Activated CD8-positive, alpha-beta T cell treated with anti-CD3 and anti-CD28 coated beads, Interleukin-2, amount 10 ng/mL, durations not matched to agents 7 days and 5 days (primary cell): ENCODE measurements at regions not wholly inside any gene's neighbourhood (a gene's known extent, or its start where the extent isn't known, plus 50 kb on each side); places are given as distances from the start of the nearest gene placed in this dataset.

Source experiments
- ATAC-seq: fragments of 150-1000 bp; cut with Tn5 transposase; one replicate; pipeline ENCODE4 v1.10.0; 2021; ENCODE audit warnings: moderate library complexity
- CTCF ChIA-PET: fragments of 350-600 bp; sonication (Branson Sonifier 250); formaldehyde crosslinking; loops from one replicate; lab custom pipeline; 2021; ENCODE audit warnings: antibody characterized with exemption; lab: Charles Lee
- POLR2A ChIA-PET: fragments of 350-600 bp; sonication (Branson Sonifier 250); formaldehyde crosslinking; loops from one replicate; lab custom pipeline; 2021; ENCODE audit warnings: antibody characterized with exemption; lab: Charles Lee
- DNase-seq: peaks from one replicate; pipeline ENCODE4 v3.0.0-alpha.2; 2020
- H3K27ac Mint-ChIP-seq: one replicate; pipeline ENCODE4 v1.8.0; 2021; ENCODE audit warnings: mild to moderate bottlenecking, mixed read lengths
- H3K27me3 Mint-ChIP-seq: one replicate; pipeline ENCODE4 v1.8.0; 2021; ENCODE audit warnings: low read depth, mixed read lengths
- H3K36me3 Mint-ChIP-seq: one replicate; pipeline ENCODE4 v1.8.0; 2021; ENCODE audit warnings: low read depth, mixed read lengths
- H3K4me1 Mint-ChIP-seq: one replicate; pipeline ENCODE4 v1.8.0; 2021; ENCODE audit warnings: low read depth, mixed read lengths
- H3K4me3 Mint-ChIP-seq: one replicate; pipeline ENCODE4 v1.8.0; 2021; ENCODE audit warnings: mild to moderate bottlenecking, mixed read lengths
- H3K9me3 Mint-ChIP-seq: one replicate; pipeline ENCODE4 v1.8.0; 2022; ENCODE audit warnings: mixed read lengths; ENCODE audit not compliant: insufficient read depth

DNA sequence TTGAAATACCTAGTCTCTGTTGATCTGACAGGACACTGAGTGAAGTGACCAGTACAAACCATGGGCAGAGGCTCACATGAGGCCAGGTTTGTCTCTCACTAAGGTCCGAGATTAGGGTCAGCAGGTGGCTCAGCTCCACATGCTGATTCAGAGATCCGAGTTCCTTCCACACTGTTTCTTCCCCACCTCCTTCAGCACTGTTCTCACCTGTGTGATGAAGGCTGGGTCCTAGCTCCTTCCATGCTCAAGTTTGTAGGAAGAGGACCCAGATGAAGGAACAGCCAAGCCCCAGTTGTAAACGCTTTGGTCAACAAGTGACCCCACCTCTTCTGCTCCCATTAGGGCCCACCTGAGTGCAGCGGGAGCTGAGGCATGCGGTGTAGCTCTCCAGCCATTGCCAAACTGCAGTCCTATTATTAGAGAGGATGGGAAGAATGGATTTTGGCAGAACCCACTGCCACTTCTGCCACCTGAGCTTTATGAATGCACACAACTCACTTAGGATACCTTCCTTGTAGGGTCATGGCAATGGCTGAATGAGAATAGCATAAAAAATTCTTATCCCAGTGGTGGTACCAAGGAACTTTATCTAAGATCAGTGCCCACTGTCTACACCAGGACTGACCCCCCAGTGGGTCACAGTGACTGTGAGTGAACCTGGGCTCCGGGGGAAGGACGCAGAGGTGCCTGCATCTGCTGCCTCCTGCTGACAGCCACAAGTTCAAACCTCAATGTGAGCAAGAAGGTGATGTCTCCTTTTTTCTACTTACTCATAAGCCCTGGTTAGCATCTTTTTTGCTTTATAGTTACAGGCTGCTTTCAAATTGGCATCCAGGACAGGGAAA is 324.8 kb upstream of the HS6ST1 start:
- ATAC-seq (no peak), DNase-seq (peak; percentile 5)
- Mint-ChIP-seq H3K9me3 (no peaks in the 10 kb centered on the region), H3K27ac (no peak overlapping the region), H3K36me3 (no peaks in the 10 kb centered on the region), H3K4me1 (peaks cover 1% of the 10 kb centered on the region), H3K27me3 (peaks cover 34% of the 10 kb centered on the region), H3K4me3 (no peak overlapping the region)
- POLR2A ChIA-PET: no interaction called here
- CTCF ChIA-PET: no interaction called here

GRCh38 chr2:128644156-128644555 is 325.5 kb upstream of the HS6ST1 start:
- Mint-ChIP-seq H3K4me3 (no peak overlapping the region), H3K4me1 (peaks cover 1% of the 10 kb centered on the region), H3K9me3 (no peaks in the 10 kb centered on the region), H3K27me3 (peaks cover 34% of the 10 kb centered on the region), H3K36me3 (no peaks in the 10 kb centered on the region), H3K27ac (no peak overlapping the region)
- CTCF ChIA-PET: no interaction called here
- POLR2A ChIA-PET: no interaction called here
- DNase-seq (no peak), ATAC-seq (no peak)

DNA sequence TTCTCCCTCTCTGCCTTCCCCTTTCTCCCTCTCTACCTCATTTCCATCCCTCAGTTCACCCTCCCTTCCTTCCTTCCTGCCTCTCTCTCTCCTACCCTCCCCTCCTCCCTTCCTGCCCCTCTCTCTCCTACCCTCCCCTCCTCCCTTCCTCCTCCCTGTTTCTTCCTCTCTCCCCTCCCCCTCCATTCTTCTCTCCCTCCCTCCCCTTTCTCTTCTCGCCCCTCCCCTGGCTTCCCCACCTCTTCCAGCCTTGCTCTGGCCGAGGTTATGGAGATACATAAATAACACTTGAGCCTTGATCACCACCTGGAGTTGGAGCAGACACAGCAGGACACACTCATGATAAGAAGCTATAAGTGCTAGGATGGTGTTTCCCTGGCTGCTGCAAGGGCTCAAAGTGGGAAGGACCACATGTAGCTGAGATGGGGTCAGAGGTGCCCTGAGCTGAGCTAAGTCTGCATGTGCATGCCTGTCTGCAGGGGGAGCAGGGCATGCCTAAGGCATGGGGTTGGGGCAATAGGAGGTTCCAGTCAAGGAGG is 326.1 kb upstream of the HS6ST1 start:
- Mint-ChIP-seq H3K36me3 (no peaks in the 10 kb centered on the region), H3K27ac (no peak overlapping the region), H3K4me1 (peaks cover 1% of the 10 kb centered on the region), H3K27me3 (peaks cover 37% of the 10 kb centered on the region), H3K4me3 (no peak overlapping the region), H3K9me3 (no peaks in the 10 kb centered on the region)
- peak; percentile 5 for DNase-seq
- ChIA-PET CTCF (no interaction called here), POLR2A (no interaction called here)
- ATAC-seq: no peak

DNA sequence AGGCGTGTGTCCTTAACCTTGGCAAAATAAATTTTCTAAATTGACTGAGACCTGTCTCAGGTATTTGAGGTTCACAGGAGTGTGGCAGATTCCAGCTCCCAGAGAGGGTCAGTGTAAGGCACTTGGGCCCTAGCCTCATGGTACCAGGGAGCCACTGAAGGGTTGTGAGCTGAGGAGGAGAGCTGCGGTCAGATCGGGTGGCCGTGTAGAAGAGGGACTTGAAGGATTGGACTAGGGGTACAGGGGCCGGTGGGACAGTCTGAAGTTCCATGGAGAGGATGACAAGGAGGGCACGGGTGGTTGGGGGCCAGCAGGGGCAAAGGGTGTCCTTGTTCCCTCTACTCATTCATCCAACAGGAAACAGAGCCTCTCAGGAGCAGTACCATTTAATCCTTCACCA is 327.0 kb upstream of the HS6ST1 start:
- Mint-ChIP-seq H3K4me3 (no peak overlapping the region), H3K4me1 (peaks cover 1% of the 10 kb centered on the region), H3K27me3 (peaks cover 37% of the 10 kb centered on the region), H3K27ac (no peak overlapping the region), H3K9me3 (no peaks in the 10 kb centered on the region), H3K36me3 (no peaks in the 10 kb centered on the region)
- DNase-seq: peak; percentile 10
- POLR2A ChIA-PET: no interaction called here
- no peak for ATAC-seq
- CTCF ChIA-PET: no interaction called here

DNA sequence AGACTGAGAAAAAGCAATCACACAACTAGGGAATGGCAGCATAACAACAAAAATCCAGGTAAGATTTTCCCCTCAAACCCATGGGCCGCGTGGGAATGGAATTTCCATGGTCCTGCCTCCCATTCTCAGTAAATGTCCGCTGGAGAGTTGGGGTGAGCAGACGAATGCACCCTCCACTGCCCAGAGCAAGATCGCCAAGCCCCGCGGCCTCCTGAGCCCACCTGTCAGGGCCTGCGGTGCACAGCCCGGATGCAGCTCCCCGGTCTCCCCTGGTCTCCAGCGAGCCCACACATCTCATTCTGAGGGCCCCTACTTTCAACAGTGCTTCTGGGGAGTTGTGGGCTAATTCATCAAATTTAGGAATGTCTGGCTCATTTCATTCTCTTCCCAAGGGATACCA is 327.4 kb upstream of the HS6ST1 start:
- Mint-ChIP-seq H3K27me3 (peaks cover 34% of the 10 kb centered on the region), H3K36me3 (no peaks in the 10 kb centered on the region), H3K4me1 (peaks cover 1% of the 10 kb centered on the region), H3K4me3 (no peak overlapping the region), H3K9me3 (no peaks in the 10 kb centered on the region), H3K27ac (no peak overlapping the region)
- ChIA-PET POLR2A (no interaction called here), CTCF (no interaction called here)
- ATAC-seq (no peak), DNase-seq (no peak)

DNA sequence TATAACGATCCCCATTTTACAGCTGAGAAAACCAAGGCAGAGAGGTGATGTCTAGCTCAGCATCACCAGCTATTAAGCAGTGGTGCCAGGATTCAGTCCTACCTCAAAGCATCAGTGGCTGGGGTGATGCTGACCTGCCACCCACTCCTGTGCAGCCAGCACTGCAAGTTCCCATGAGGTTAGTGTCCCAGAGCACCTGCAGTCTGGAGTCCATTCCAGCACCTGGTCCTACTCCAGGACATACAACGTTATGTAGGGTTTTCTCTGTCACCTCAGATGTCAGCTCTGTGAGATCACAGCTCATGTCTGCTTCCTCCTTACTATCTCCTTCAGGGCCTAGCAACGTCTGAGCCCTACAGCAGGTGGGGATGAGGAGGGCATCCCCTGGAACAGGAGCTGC is 328.0 kb upstream of the HS6ST1 start:
- Mint-ChIP-seq H3K27ac (no peak overlapping the region), H3K27me3 (peaks cover 30% of the 10 kb centered on the region), H3K4me1 (peaks cover 1% of the 10 kb centered on the region), H3K9me3 (no peaks in the 10 kb centered on the region), H3K36me3 (no peaks in the 10 kb centered on the region), H3K4me3 (no peak overlapping the region)
- POLR2A ChIA-PET: no interaction called here
- CTCF ChIA-PET: no interaction called here
- ATAC-seq: no peak
- DNase-seq: peak; percentile 15

DNA sequence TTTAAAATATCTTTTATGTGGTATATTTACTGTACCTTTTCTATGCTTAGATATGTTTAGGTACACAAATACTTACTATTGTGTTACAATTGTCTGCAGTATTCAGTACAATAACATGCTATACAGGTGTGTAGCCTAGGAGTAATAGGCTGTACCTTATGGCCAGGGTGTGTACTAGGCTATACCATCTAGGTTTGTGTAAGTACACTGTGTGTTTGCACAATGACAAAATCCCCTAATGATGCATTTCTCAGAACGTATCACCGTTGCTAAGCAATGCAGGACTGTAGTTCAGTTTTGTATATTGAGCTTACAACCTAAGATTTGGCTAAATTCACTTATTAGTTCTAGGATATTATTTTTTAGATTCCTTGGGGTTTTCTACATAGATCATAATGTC is 332.3 kb upstream of the HS6ST1 start:
- POLR2A ChIA-PET: no interaction called here
- Mint-ChIP-seq H3K27ac (no peak overlapping the region), H3K36me3 (peaks cover 4% of the 10 kb centered on the region), H3K9me3 (no peaks in the 10 kb centered on the region), H3K4me1 (peaks cover 10% of the 10 kb centered on the region), H3K4me3 (no peak overlapping the region), H3K27me3 (peaks cover 31% of the 10 kb centered on the region)
- DNase-seq (no peak), ATAC-seq (no peak)
- CTCF ChIA-PET: no interaction called here

- Mint-ChIP-seq H3K36me3 (peaks cover 4% of the 10 kb centered on the region), H3K9me3 (no peaks in the 10 kb centered on the region), H3K27ac (no peak overlapping the region), H3K4me3 (no peak overlapping the region), H3K4me1 (peaks cover 10% of the 10 kb centered on the region), H3K27me3 (peaks cover 34% of the 10 kb centered on the region)
- POLR2A ChIA-PET: no interaction called here
- ATAC-seq (no peak), DNase-seq (no peak)
- CTCF ChIA-PET: no interaction called here
Observed at GRCh38 chr2:128654408-128654807, 335.7 kb upstream of the HS6ST1 start.

- H3K27ac Mint-ChIP-seq: no peak overlapping the region
- no peaks in the 10 kb centered on the region for H3K36me3 Mint-ChIP-seq
- H3K4me1 Mint-ChIP-seq: no peaks in the 10 kb centered on the region
- CTCF ChIA-PET: no interaction called here
- H3K9me3 Mint-ChIP-seq: no peaks in the 10 kb centered on the region
- ATAC-seq: no peak
- H3K27me3 Mint-ChIP-seq: peaks cover 29% of the 10 kb centered on the region
- POLR2A ChIA-PET: no interaction called here
- H3K4me3 Mint-ChIP-seq: no peak overlapping the region
- DNase-seq: peak; percentile 12
Observed at GRCh38 chr2:128660836-128661235, 342.2 kb upstream of the HS6ST1 start.

GRCh38 chr2:128661311-128661710 is 342.6 kb upstream of the HS6ST1 start:
- Mint-ChIP-seq H3K4me3 (no peak overlapping the region), H3K4me1 (no peaks in the 10 kb centered on the region), H3K36me3 (no peaks in the 10 kb centered on the region), H3K27ac (no peak overlapping the region), H3K9me3 (no peaks in the 10 kb centered on the region), H3K27me3 (peaks cover 29% of the 10 kb centered on the region)
- CTCF ChIA-PET: no interaction called here
- POLR2A ChIA-PET: no interaction called here
- ATAC-seq (no peak), DNase-seq (no peak)

GRCh38 chr2:128662051-128662471 is 343.4 kb upstream of the HS6ST1 start:
- Mint-ChIP-seq H3K9me3 (no peaks in the 10 kb centered on the region), H3K27ac (no peak overlapping the region), H3K4me1 (no peaks in the 10 kb centered on the region), H3K27me3 (peaks cover 29% of the 10 kb centered on the region), H3K4me3 (no peak overlapping the region), H3K36me3 (no peaks in the 10 kb centered on the region)
- ATAC-seq (no peak), DNase-seq (no peak)
- ChIA-PET POLR2A (no interaction called here), CTCF (no interaction called here)

DNA sequence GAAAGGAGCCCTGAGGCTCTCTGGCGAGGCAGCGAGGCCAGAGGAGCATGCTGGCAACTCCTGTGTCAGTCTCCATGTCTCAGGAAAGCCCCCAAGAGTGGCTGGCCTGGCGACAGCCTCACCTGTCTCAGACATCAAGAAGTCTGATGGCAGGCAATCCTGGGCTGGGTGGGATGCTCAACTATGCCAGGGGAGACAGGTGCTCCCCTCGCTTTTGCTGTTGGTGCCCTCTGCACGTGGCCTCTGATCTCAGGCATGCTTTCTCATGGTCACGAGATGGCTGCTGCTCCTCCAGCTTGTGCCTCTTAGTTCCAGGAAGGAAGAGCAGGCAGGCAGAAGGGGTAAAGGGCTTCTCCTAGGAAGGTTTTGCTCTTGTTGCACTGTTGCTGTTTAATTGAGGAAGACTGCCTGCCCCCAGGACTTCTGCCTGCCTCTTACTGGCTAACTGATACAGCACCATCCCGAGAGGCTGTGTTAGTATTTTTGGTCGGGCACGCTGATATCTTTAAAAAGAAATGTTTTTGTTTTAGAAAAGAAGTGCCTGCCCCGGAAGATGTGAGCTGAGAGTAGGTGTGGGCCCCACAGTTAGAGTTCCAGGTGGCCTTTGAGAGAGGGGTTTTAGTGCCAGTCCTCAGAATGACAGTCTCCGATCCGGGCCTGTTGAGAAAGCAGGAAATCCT is 344.8 kb upstream of the HS6ST1 start:
- POLR2A ChIA-PET: no interaction called here
- Mint-ChIP-seq H3K4me3 (no peak overlapping the region), H3K27me3 (peaks cover 24% of the 10 kb centered on the region), H3K36me3 (no peaks in the 10 kb centered on the region), H3K27ac (no peak overlapping the region), H3K9me3 (no peaks in the 10 kb centered on the region), H3K4me1 (no peaks in the 10 kb centered on the region)
- DNase-seq (no peak), ATAC-seq (no peak)
- CTCF ChIA-PET: no interaction called here
